Parathyroid adenoma (tissue), 2 donors: ENCODE measurements at regions not wholly inside any gene's neighbourhood (a gene's known extent, or its start where the extent isn't known, plus 50 kb on each side); places are given as distances from the start of the nearest gene placed in this dataset.
"Not testable (repeated sequence)": the region's sequence is repeated elsewhere in the genome, so short reads cannot be mapped to it uniquely, and the experiment has no call there.

Source experiments
- H2AFZ ChIP-seq: fragments of 300-600 bp; sonication (generic); one replicate; pipeline ENCODE4 v1.7.0; 2017; ENCODE audit warnings: antibody characterized with exemption, mild to moderate bottlenecking
- H3K27ac ChIP-seq: fragments of 300-600 bp; sonication (generic); one replicate; pipeline ENCODE4 v1.7.0; 2017
- H3K27me3 ChIP-seq: fragments of 300-600 bp; sonication (generic); one replicate; pipeline ENCODE4 v1.7.0; 2017; ENCODE audit warnings: low read length; ENCODE audit not compliant: control insufficient read depth, insufficient read depth
- H3K36me3 ChIP-seq: fragments of 300-600 bp; sonication (generic); one replicate; pipeline ENCODE4 v1.7.0; 2017; ENCODE audit warnings: low read length; ENCODE audit not compliant: control insufficient read depth, insufficient read depth
- H3K4me1 ChIP-seq: fragments of 300-600 bp; sonication (generic); one replicate; pipeline ENCODE4 v1.7.0; 2017; ENCODE audit warnings: control low read depth
- H3K4me2 ChIP-seq: fragments of 300-600 bp; sonication (generic); one replicate; pipeline ENCODE4 v1.7.0; 2017; ENCODE audit warnings: low read length
- H3K4me3 ChIP-seq: fragments of 300-600 bp; sonication (generic); one replicate; pipeline ENCODE4 v1.7.0; 2017; ENCODE audit warnings: low read depth, low read length
- H3K79me2 ChIP-seq: fragments of 300-600 bp; sonication (generic); one replicate; pipeline ENCODE4 v1.7.0; 2017; ENCODE audit warnings: control low read depth
- H3K9ac ChIP-seq: fragments of 300-600 bp; sonication (generic); one replicate; pipeline ENCODE4 v1.7.0; 2017; ENCODE audit warnings: mild to moderate bottlenecking
- H3K9me3 ChIP-seq: fragments of 300-600 bp; sonication (generic); one replicate; pipeline ENCODE4 v1.7.0; 2017; ENCODE audit warnings: low read length; ENCODE audit not compliant: control insufficient read depth
- CTCF ChIP-seq: fragments of 300-600 bp; sonication (generic); IDR thresholded peaks from one replicate; pipeline ENCODE4 v1.7.0; 2017; ENCODE audit warnings: antibody characterized with exemption, mild to moderate bottlenecking
- donor health status: primary hyperparathyroidism.

- no peak for TF ChIP-seq CTCF
- no peak overlapping the region for H3K4me3 ChIP-seq
- no peak overlapping the region for H3K27ac ChIP-seq
- no peak overlapping the region for H2AFZ ChIP-seq
- no peaks in the 10 kb centered on the region for H3K4me1 ChIP-seq
- H3K27me3 ChIP-seq: no peaks in the 10 kb centered on the region
- H3K79me2 ChIP-seq: no peaks in the 10 kb centered on the region
- H3K4me2 ChIP-seq: no peak overlapping the region
- no peaks in the 10 kb centered on the region for H3K9me3 ChIP-seq
- no peak overlapping the region for H3K9ac ChIP-seq
- no peaks in the 10 kb centered on the region for H3K36me3 ChIP-seq
These were observed 243.9 kb upstream of the WDFY3 start for GRCh38 chr4:85210353-85210752.

- not testable (repeated sequence) for H3K4me3 ChIP-seq, H3K27ac ChIP-seq, H3K27me3 ChIP-seq, H3K79me2 ChIP-seq, H3K4me1 ChIP-seq, H3K4me2 ChIP-seq, H3K36me3 ChIP-seq, H3K9me3 ChIP-seq, H2AFZ ChIP-seq, H3K9ac ChIP-seq
These were observed 250.1 kb upstream of the WDFY3 start for GRCh38 chr4:85216571-85216970.

GRCh38 chr4:85218756-85219155 lies 252.3 kb upstream of the WDFY3 start:
- TF ChIP-seq CTCF: no peak
- Histone ChIP-seq H3K4me1 (no peaks in the 10 kb centered on the region), H3K27ac (no peak overlapping the region), H3K9ac (no peak overlapping the region), H2AFZ (no peak overlapping the region), H3K4me2 (no peak overlapping the region), H3K4me3 (no peak overlapping the region), H3K27me3 (no peaks in the 10 kb centered on the region), H3K79me2 (no peaks in the 10 kb centered on the region), H3K9me3 (no peaks in the 10 kb centered on the region), H3K36me3 (no peaks in the 10 kb centered on the region)

- Histone ChIP-seq H3K9me3 (no peaks in the 10 kb centered on the region), H3K36me3 (no peaks in the 10 kb centered on the region)
These were observed 253.3 kb upstream of the ARHGAP24 start for GRCh38 chr4:85221606-85222005.

GRCh38 chr4:85222561-85222960 lies 252.4 kb upstream of the ARHGAP24 start:
- no peaks in the 10 kb centered on the region for H3K79me2 ChIP-seq
- no peak overlapping the region for H3K27ac ChIP-seq
- H2AFZ ChIP-seq: no peak overlapping the region
- TF ChIP-seq CTCF: no peak
- H3K4me2 ChIP-seq: no peak overlapping the region
- no peaks in the 10 kb centered on the region for H3K4me1 ChIP-seq
- no peak overlapping the region for H3K9ac ChIP-seq
- no peak overlapping the region for H3K4me3 ChIP-seq
- H3K27me3 ChIP-seq: no peaks in the 10 kb centered on the region
- no peaks in the 10 kb centered on the region for H3K9me3 ChIP-seq
- no peaks in the 10 kb centered on the region for H3K36me3 ChIP-seq

More at GRCh38 chr4:85221606-85222005, 253.3 kb upstream of the ARHGAP24 start:
- H3K79me2 ChIP-seq: no peaks in the 10 kb centered on the region
- no peak overlapping the region for H2AFZ ChIP-seq
- no peak overlapping the region for H3K27ac ChIP-seq
- H3K4me2 ChIP-seq: no peak overlapping the region
- no peak overlapping the region for H3K4me3 ChIP-seq
- H3K4me1 ChIP-seq: no peaks in the 10 kb centered on the region
- no peak for TF ChIP-seq CTCF
- no peaks in the 10 kb centered on the region for H3K27me3 ChIP-seq
- no peak overlapping the region for H3K9ac ChIP-seq
